ENCODE measurements at regions not wholly inside any gene's neighbourhood (a gene's known extent, or its start where the extent isn't known, plus 50 kb on each side); places are given as distances from the start of the nearest gene placed in this dataset.

DNA sequence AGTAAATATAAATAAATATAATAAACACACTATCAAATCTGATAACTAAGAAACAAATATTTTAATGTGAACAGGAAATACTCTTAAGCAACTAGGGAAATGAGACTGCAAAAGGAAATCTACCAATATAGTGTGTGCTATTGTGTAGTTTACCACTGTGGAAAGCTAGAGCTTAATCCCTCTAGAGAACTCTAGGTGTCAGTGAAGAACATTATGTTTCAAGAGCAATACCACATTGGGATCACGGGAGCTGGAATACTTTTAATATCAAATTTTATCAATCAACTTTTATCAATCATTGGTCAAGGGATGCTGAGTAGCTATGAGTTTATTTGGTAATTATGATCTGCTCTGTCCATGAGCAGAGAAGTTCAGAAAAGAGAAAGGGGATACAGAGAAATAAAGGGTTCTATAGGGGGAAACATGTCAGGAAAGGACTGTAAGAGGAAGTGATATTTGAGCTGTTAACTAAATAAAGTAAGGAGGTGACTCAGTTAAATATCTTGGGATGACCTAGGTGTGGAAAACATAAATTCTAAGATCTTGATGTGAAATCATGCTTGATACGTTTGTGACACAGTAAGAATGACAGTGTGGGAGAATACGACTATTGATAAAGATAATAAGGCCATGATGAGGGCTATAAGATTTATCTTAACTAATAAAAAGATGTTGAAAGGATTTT is 762.2 kb upstream of the ALCAM start:
- TF ChIP-seq ARNTL (CRISPR knock-in tag; IDR thresholded peaks at IDR 0.05; ENCODE audit: borderline replicate concordance, low read depth) (no peak), PATZ1 (CRISPR knock-in tag; IDR thresholded peaks at IDR 0.05; ENCODE audit: borderline replicate concordance) (no peak), GLIS3 (CRISPR knock-in tag; IDR thresholded peaks at IDR 0.05) (no peak), ISL1 (CRISPR knock-in tag; IDR thresholded peaks at IDR 0.05) (no peak), ZFP3 (CRISPR knock-in tag; IDR thresholded peaks at IDR 0.05) (no peak), POU6F1 (CRISPR knock-in tag; IDR thresholded peaks at IDR 0.05; ENCODE audit: borderline replicate concordance, low read depth) (no peak), RARB (CRISPR knock-in tag; IDR thresholded peaks at IDR 0.05) (no peak), ZFP30 (CRISPR knock-in tag; IDR thresholded peaks at IDR 0.05) (no peak), CREB5 (CRISPR knock-in tag; IDR thresholded peaks at IDR 0.05; ENCODE audit: low read depth) (no peak), BACH2 (CRISPR knock-in tag; IDR thresholded peaks at IDR 0.05; ENCODE audit: borderline replicate concordance) (no peak), SNAI2 (CRISPR knock-in tag; IDR thresholded peaks at IDR 0.05) (no peak), ZC3H10 (CRISPR knock-in tag; IDR thresholded peaks at IDR 0.05) (no peak)
